ENCODE measurements at regions not wholly inside any gene's neighbourhood (a gene's known extent, or its start where the extent isn't known, plus 50 kb on each side); places are given as distances from the start of the nearest gene placed in this dataset.
"Not testable (repeated sequence)": the region's sequence is repeated elsewhere in the genome, so short reads cannot be mapped to it uniquely, and the experiment has no call there.

GRCh38 chr10:46198516-46198915, 88.3 kb upstream of the ANTXRL start:
- no peak for DNase-seq (ENCODE audit: low read depth in 4 of 4, low spot score in 1 of 4)

GRCh38 chr10:46202405-46202804, 84.4 kb upstream of the ANTXRL start:
- DNase-seq (ENCODE audit: low read depth in 4 of 4, low spot score in 1 of 4) = not testable (repeated sequence)

GRCh38 chr10:46204482-46205102, 82.2 kb upstream of the ANTXRL start:
- not testable (repeated sequence) for DNase-seq (ENCODE audit: low read depth in 4 of 4, low spot score in 1 of 4)

GRCh38 chr10:46210427-46210826, 76.4 kb upstream of the ANTXRL start:
- DNase-seq (ENCODE audit: low read depth in 4 of 4, low spot score in 1 of 4) = not testable (repeated sequence)

- no peak for DNase-seq (ENCODE audit: low read depth in 4 of 4, low spot score in 1 of 4)
Observed at GRCh38 chr10:46215426-46215825, 71.4 kb upstream of the ANTXRL start.

- no peak for DNase-seq (ENCODE audit: low read depth in 4 of 4, low spot score in 1 of 4)
Observed at GRCh38 chr10:46216003-46216634, 70.7 kb upstream of the ANTXRL start.

GRCh38 chr10:46216836-46217751, 69.7 kb upstream of the ANTXRL start:
- no peak for DNase-seq (ENCODE audit: low read depth in 4 of 4, low spot score in 1 of 4)

GRCh38 chr10:46217752-46218453, 68.9 kb upstream of the ANTXRL start:
- no peak for DNase-seq (ENCODE audit: low read depth in 4 of 4, low spot score in 1 of 4)

GRCh38 chr10:46218921-46219320, 67.9 kb upstream of the ANTXRL start:
- DNase-seq (ENCODE audit: low read depth in 4 of 4, low spot score in 1 of 4) = no peak

GRCh38 chr10:46219431-46219990, 67.3 kb upstream of the ANTXRL start:
- DNase-seq (ENCODE audit: low read depth in 4 of 4, low spot score in 1 of 4) = not testable (repeated sequence)

GRCh38 chr10:46220187-46220586, 66.6 kb upstream of the ANTXRL start:
- DNase-seq (ENCODE audit: low read depth in 4 of 4, low spot score in 1 of 4) = no peak

GRCh38 chr10:46220872-46221538, 65.8 kb upstream of the ANTXRL start:
- DNase-seq (ENCODE audit: low read depth in 4 of 4, low spot score in 1 of 4) = no peak

- no peak for DNase-seq (ENCODE audit: low read depth in 4 of 4, low spot score in 1 of 4)
Observed at GRCh38 chr10:46222364-46222935, 64.3 kb upstream of the ANTXRL start.

GRCh38 chr10:46223064-46223480, 63.7 kb upstream of the ANTXRL start:
- no peak for DNase-seq (ENCODE audit: low read depth in 4 of 4, low spot score in 1 of 4)

- DNase-seq (ENCODE audit: low read depth in 4 of 4, low spot score in 1 of 4) = no peak
Observed at GRCh38 chr10:46223626-46224413, 63.0 kb upstream of the ANTXRL start.

GRCh38 chr10:46224414-46224682, 62.4 kb upstream of the ANTXRL start:
- no peak for DNase-seq (ENCODE audit: low read depth in 4 of 4, low spot score in 1 of 4)

GRCh38 chr10:46225597-46225996, 61.2 kb upstream of the ANTXRL start:
- no peak for DNase-seq (ENCODE audit: low read depth in 4 of 4, low spot score in 1 of 4)

GRCh38 chr10:46226232-46226631, 60.6 kb upstream of the ANTXRL start:
- DNase-seq (ENCODE audit: low read depth in 4 of 4, low spot score in 1 of 4) = no peak

- no peak for DNase-seq (ENCODE audit: low read depth in 4 of 4, low spot score in 1 of 4)
Observed at GRCh38 chr10:46226900-46227558, 59.8 kb upstream of the ANTXRL start.
